Retinal pigment epithelial cell (primary cell): ENCODE measurements at regions not wholly inside any gene's neighbourhood (a gene's known extent, or its start where the extent isn't known, plus 50 kb on each side); places are given as distances from the start of the nearest gene placed in this dataset.

Source experiments
- DNase-seq: peaks from one replicate; pipeline ENCODE4 v3.0.0-alpha.2; 2010; ENCODE audit warnings: low read depth
- H3K4me3 ChIP-seq: 2 replicates; pipeline ENCODE4 v1.5.1; 2011; ENCODE audit warnings: mild to moderate bottlenecking, low read length, control low read depth, moderate library complexity
- CTCF ChIP-seq: conservative IDR thresholded peaks from 2 replicates; pipeline ENCODE4 v1.5.1; 2011; ENCODE audit warnings: low read depth, low read length, control low read depth, inconsistent platforms

GRCh38 chr16:86052926-86053325 lies 154.0 kb downstream of the IRF8 start:
- TF ChIP-seq CTCF: no peak
- no peak overlapping the region for H3K4me3 ChIP-seq
- no peak for DNase-seq

- DNase-seq: no peak
- no peak overlapping the region for H3K4me3 ChIP-seq
- no peak for TF ChIP-seq CTCF
Measured at GRCh38 chr16:86059253-86060171, 160.6 kb downstream of the IRF8 start.

- H3K4me3 ChIP-seq: no peak overlapping the region
- no peak for TF ChIP-seq CTCF
- no peak for DNase-seq
Measured at GRCh38 chr16:86060381-86061317, 161.7 kb downstream of the IRF8 start.

- no peak for TF ChIP-seq CTCF
Measured at GRCh38 chr16:86061318-86061695, 162.3 kb downstream of the IRF8 start.

GRCh38 chr16:86061721-86062120 lies 162.8 kb downstream of the IRF8 start:
- no peak for DNase-seq
- H3K4me3 ChIP-seq: no peak overlapping the region
- no peak for TF ChIP-seq CTCF

More at GRCh38 chr16:86061318-86061695, 162.3 kb downstream of the IRF8 start:
- no peak for DNase-seq
- no peak overlapping the region for H3K4me3 ChIP-seq

- TF ChIP-seq CTCF: no peak
- no peak for DNase-seq
- H3K4me3 ChIP-seq: no peak overlapping the region
Measured at GRCh38 chr16:86062271-86062965, 163.5 kb downstream of the IRF8 start.
